GM12878 (cell line): ENCODE measurements at regions not wholly inside any gene's neighbourhood (a gene's known extent, or its start where the extent isn't known, plus 50 kb on each side); places are given as distances from the start of the nearest gene placed in this dataset.

ENCODE experiments used
- ATAC-seq: fragments of 200-7000 bp; cut with Tn5 transposase; 3 replicates; pipeline ENCODE4 v1.9.1; 2020; ENCODE audit warnings: mild to moderate bottlenecking, moderate library complexity
- BruUV-seq: library from RNA; stranded (reverse); fragments of 400-500 nt; replicated peaks from 2 replicates; lab custom pipeline; 2021; lab: Mats Ljungman, UMichigan
- CTCF ChIA-PET: fragments of 300-600 bp; sonication (Branson Sonifier 250); formaldehyde crosslinking; extraction: SDS; loops from one replicate; lab custom pipeline; 2021; ENCODE audit warnings: inconsistent platforms; lab: Yijun Ruan, JAX
- POLR2A ChIA-PET: fragments of 350-600 bp; formaldehyde crosslinking; extraction: SDS; loops from one replicate; lab custom pipeline; 2021; ENCODE audit warnings: inconsistent platforms; lab: Charles Lee
- RAD21 ChIA-PET: fragments of 300-600 bp; sonication (Branson Sonifier 250); formaldehyde crosslinking; loops from one replicate; lab custom pipeline; 2023; ENCODE audit warnings: antibody characterized with exemption; ENCODE audit not compliant: unreplicated experiment; lab: Charles Lee
- SMC1A ChIA-PET: fragments of 300-600 bp; sonication (Branson Sonifier 250); formaldehyde crosslinking; loops from one replicate; lab custom pipeline; 2023; ENCODE audit not compliant: unreplicated experiment, uncharacterized antibody; lab: Charles Lee
- DNase-seq: peaks from one replicate; pipeline ENCODE4 v3.0.0-alpha.2; 2011; ENCODE audit warnings: low read depth, low spot score
- FAIRE-seq: peaks from 3 replicates; lab custom pipeline; 2011; peaks lifted over from hg19 to GRCh38; lab: Jason Lieb, UNC
- H2AFZ ChIP-seq: 2 replicates; pipeline ENCODE4 v1.6.0; 2011; ENCODE audit warnings: low read depth, low read length, control low read depth; ENCODE audit not compliant: control insufficient read depth
- H3K27ac ChIP-seq: 2 replicates; pipeline ENCODE4 v1.5.1; 2011; ENCODE audit warnings: control low read depth; ENCODE audit not compliant: control insufficient read depth, insufficient read depth
- H3K27me3 ChIP-seq, 2 experiments: replicated peaks in 1 of 2; 2 replicates each; pipeline versions ENCODE4 v1.6.0 to v1.6.1; 2011; ENCODE audit warnings: low read length in 1 of 2; ENCODE audit not compliant: control insufficient read depth in 2 of 2, insufficient read depth in 2 of 2
- H3K36me3 ChIP-seq, 2 experiments: 2 replicates each; pipeline ENCODE4 v1.5.1; 2011; ENCODE audit warnings: low read length in 1 of 2; ENCODE audit not compliant: control insufficient read depth in 2 of 2, insufficient read depth in 2 of 2
- H3K4me1 ChIP-seq: 2 replicates; pipeline ENCODE4 v1.6.1; 2011; ENCODE audit warnings: mild to moderate bottlenecking, low read length, moderate library complexity, mixed read lengths; ENCODE audit not compliant: control insufficient read depth, insufficient read depth
- H3K4me2 ChIP-seq: 2 replicates; pipeline ENCODE4 v1.6.0; 2011; ENCODE audit warnings: control low read depth; ENCODE audit not compliant: control insufficient read depth, insufficient read depth
- H3K4me3 ChIP-seq: fragments of 200-600 bp; sonication (generic); 2 replicates; pipeline ENCODE4 v1.5.1; 2016
- H3K79me2 ChIP-seq: 2 replicates; pipeline ENCODE4 v1.6.0; 2011; ENCODE audit warnings: low read length; ENCODE audit not compliant: control insufficient read depth, insufficient read depth
- H3K9ac ChIP-seq: 2 replicates; pipeline ENCODE4 v1.8.0; 2011; ENCODE audit warnings: low read length, control low read depth, mixed read lengths; ENCODE audit not compliant: control insufficient read depth, insufficient read depth
- H3K9me3 ChIP-seq: replicated peaks from 3 replicates; pipeline ENCODE4 v1.5.1; 2011; ENCODE audit warnings: mild to moderate bottlenecking, low read length; ENCODE audit not compliant: control insufficient read depth, insufficient read depth
- H4K20me1 ChIP-seq: 2 replicates; pipeline ENCODE4 v1.6.0; 2011; ENCODE audit not compliant: control insufficient read depth, insufficient read depth
- BCLAF1 ChIP-seq: fragments of 450-650 bp; IDR thresholded peaks from 2 replicates; pipeline ENCODE4 v1.6.1; 2017; ENCODE audit warnings: antibody characterized with exemption, mild to moderate bottlenecking, moderate library complexity
- CREM ChIP-seq: IDR thresholded peaks from 2 replicates; pipeline ENCODE4 v1.6.1; 2014; ENCODE audit warnings: antibody characterized with exemption, low read depth
- DPF2 ChIP-seq: fragments of 450-650 bp; IDR thresholded peaks from 2 replicates; pipeline ENCODE4 v1.6.1; 2017; ENCODE audit warnings: mild to moderate bottlenecking
- KDM1A ChIP-seq: fragments of 200-600 bp; sonication (generic); IDR thresholded peaks from 2 replicates; pipeline ENCODE4 v1.6.1; 2016; ENCODE audit warnings: borderline replicate concordance
- MLLT1 ChIP-seq: fragments of 450-650 bp; IDR thresholded peaks from 2 replicates; pipeline ENCODE4 v1.6.1; 2016; ENCODE audit warnings: mild to moderate bottlenecking
- NR2C1 ChIP-seq: fragments of 450-650 bp; IDR thresholded peaks from 2 replicates; pipeline ENCODE4 v1.6.1; 2017; ENCODE audit warnings: antibody characterized with exemption, mild to moderate bottlenecking, moderate library complexity
- PAX8 ChIP-seq: fragments of 450-650 bp; IDR thresholded peaks from 2 replicates; pipeline ENCODE4 v1.6.1; 2017; ENCODE audit warnings: mild to moderate bottlenecking, moderate library complexity
- POLR2A ChIP-seq: IDR thresholded peaks from 2 replicates; pipeline ENCODE4 v1.6.1; 2011; ENCODE audit warnings: low read depth, mild to moderate bottlenecking, low read length
- SREBF1 ChIP-seq: IDR thresholded peaks from 2 replicates; pipeline ENCODE4 v1.6.1; 2012; ENCODE audit warnings: mild to moderate bottlenecking, low read length
- STAT3 ChIP-seq: IDR thresholded peaks from 2 replicates; pipeline ENCODE4 v1.6.1; 2011; ENCODE audit warnings: low read depth, low read length, improper control_type of control experiment
- TCF3 ChIP-seq: IDR thresholded peaks from 2 replicates; pipeline ENCODE4 v1.6.1; 2012; ENCODE audit warnings: low read depth, mild to moderate bottlenecking, low read length, borderline replicate concordance; ENCODE audit not compliant: insufficient read depth
- ZBTB4 ChIP-seq: fragments of 450-650 bp; formaldehyde crosslinking; IDR thresholded peaks from 2 replicates; pipeline ENCODE4 v1.4.0; 2022; ENCODE audit warnings: mild to moderate bottlenecking, moderate library complexity
- ZNF274 ChIP-seq: IDR thresholded peaks from one replicate; pipeline ENCODE4 v1.8.0; 2011; ENCODE audit not compliant: insufficient read length, insufficient read depth
- WGBS: methylation state at CpG from one replicate; pipeline ENCODE4 v1.1.6; 2016; ENCODE audit warnings: low lambda C conversion rate; ENCODE audit not compliant: insufficient replicate concordance, insufficient coverage; ENCODE audit errors: missing lambda C conversion rate; 5-methylcytosine and 5-hydroxymethylcytosine counted together
- in situ Hi-C: fragments of 300-500 bp; cut with MboI; formaldehyde crosslinking; loops from 9 replicates; pipeline ENCODE4 v1.14.3; 2018; ENCODE audit warnings: mixed read lengths
- intact Hi-C: fragments of 100-400 bp; cut with micrococcal nuclease; formaldehyde crosslinking; loops from one replicate; pipeline ENCODE4 v1.14.2; 2022; ENCODE audit not compliant: unreplicated experiment

GRCh38 chr17:14016858-14017257 is 52.4 kb upstream of the COX10 start:
- intact Hi-C loops: no loop called here
- ChIA-PET RAD21 (no interaction called here), POLR2A (interaction anchor here (0.6 kb wide), 1 partner anchor 18 kb away, joined by 4 read pairs; no protein-coding TSS in a partner anchor), SMC1A (no interaction called here), CTCF (no interaction called here)
- Histone ChIP-seq H3K4me2 (no peak overlapping the region), H3K9ac (no peak overlapping the region), H3K9me3 (no peaks in the 10 kb centered on the region), H4K20me1 (no peaks in the 10 kb centered on the region), H3K4me3 (no peak overlapping the region), H3K27me3 (no peaks in the 10 kb centered on the region), H3K27ac (no peak overlapping the region), H3K79me2 (no peaks in the 10 kb centered on the region), H2AFZ (no peak overlapping the region), H3K36me3 (no peaks in the 10 kb centered on the region), H3K4me1 (no peaks in the 10 kb centered on the region)
- in situ Hi-C loops: no loop called here
- no TSS peak for BruUV-seq
- ATAC-seq: no peak
- no peak for FAIRE-seq
- WGBS: 87% methylated on average over 3 of the region's 3 CpGs
- TF ChIP-seq ZBTB4 (CRISPR knock-in tag) (no peak), PAX8 (no peak), MLLT1 (no peak), CREM (no peak), ZNF274 (no peak), KDM1A (no peak), TCF3 (no peak), SREBF1 (no peak), STAT3 (no peak), DPF2 (no peak), NR2C1 (no peak), POLR2A (no peak), BCLAF1 (no peak)
- DNase-seq: no peak
